HG03521 (cell line): ENCODE measurements at regions not wholly inside any gene's neighbourhood (a gene's known extent, or its start where the extent isn't known, plus 50 kb on each side); places are given as distances from the start of the nearest gene placed in this dataset.
A peak's percentile ranks its signal among the peaks of the same experiment; 100 is the strongest.

Experiments
- ATAC-seq: cut with Tn5 transposase; IDR thresholded peaks from one replicate; pipeline ENCODE4 v1.9.1; 2021; ENCODE audit warnings: mild to moderate bottlenecking, moderate library complexity; ENCODE audit not compliant: unreplicated experiment

DNA sequence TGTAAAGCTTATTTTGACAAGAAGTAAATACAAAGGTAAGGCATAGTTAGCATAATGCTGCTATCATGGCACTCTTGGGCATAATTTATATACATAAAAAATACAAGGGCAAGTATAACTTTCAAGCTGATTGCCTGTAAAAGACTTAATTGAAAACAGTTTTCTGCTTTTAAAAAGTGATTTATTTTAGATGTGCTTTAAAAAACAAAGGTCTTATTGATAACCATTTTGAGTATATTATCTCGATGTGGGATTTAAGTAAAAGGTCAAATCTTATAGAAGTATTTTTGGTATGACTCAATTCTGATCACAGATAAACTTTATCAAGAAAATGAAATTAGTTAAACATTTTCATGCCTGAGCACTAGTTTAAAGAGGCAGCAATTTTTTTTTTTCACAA, 175.8 kb downstream of the KCNRG start:
- ATAC-seq: no peak

DNA sequence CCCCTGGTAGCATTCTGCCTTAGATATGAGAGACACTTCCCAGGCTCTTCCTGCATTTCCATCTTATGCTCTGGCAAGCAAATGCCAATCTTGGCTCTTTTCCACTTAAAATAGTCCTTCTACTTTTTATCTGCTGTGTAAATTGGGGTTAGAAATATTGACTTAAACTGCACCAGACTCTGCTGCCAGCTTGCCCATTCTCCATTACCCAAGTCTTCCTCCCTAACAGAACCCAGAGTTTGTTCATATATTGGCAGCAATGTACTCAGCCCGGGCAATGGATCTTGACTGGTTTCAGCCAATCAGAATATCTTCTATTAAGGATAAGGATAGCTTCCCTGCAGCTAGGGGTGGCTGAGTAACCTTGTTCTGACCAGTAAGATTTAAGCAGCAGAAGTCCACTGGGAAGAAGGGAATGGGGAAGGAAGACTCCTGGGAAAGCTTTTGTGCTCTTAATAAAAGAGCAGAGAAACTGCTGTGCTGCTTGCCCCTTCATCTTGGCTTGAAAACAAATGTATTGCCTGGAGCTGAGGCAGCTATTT, 177.1 kb downstream of the KCNRG start:
- ATAC-seq: no peak

DNA sequence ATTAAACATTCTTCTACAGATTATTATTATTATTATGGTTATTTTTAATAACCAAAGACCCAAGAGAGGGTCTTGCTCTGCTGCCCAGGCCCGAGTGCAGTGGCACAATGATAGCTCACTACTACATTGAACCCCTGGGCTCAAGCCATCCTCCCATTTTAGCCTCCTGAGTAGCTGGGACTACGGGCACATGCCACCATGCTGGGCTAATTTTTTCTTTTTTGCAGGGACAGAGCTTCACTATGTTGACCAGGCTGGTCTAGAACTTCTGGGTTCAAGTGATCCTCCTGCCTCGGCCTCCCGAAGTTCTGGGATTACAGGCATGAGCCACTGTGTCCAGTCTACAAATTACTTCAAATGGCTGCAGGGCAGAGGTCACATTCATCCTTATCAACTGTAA, 179.8 kb downstream of the KCNRG start:
- no peak for ATAC-seq

DNA sequence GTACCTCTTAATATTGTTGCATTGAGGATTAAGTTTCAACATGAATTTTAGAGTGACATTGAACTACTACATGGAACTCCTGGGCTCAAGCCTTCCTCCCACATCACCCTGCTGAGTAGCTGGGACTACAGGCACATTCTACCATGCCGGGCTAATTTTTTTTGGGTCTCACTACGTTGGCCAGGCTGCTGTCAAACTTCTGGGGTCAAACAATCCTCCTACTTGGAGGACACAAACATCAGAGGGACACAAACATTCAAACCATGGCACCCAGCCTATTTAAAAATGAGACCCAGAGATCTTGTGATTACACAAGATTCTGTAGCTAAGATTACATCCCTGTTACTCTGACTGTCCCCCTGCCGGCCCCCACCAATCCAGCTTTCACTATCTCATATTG, 180.9 kb downstream of the KCNRG start:
- ATAC-seq: no peak

DNA sequence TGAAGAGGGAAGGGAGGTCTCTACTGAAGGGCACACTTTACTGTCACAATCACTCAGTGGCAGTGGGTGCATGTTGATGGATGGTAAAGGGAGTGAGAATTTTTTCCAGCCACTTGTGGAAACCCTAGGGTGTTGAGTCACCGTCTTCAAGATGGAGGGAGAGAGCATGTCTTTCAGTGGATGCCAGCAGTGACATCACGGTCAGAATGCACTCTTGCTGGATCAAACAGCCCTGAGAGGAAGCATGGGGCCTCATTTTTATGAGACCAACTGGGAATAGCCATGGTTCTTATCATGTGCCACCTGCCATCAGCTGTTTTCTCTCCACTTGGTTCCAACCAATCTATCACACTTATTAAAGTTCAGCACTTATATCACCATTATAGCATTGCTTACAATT, 182.5 kb downstream of the KCNRG start:
- no peak for ATAC-seq

DNA sequence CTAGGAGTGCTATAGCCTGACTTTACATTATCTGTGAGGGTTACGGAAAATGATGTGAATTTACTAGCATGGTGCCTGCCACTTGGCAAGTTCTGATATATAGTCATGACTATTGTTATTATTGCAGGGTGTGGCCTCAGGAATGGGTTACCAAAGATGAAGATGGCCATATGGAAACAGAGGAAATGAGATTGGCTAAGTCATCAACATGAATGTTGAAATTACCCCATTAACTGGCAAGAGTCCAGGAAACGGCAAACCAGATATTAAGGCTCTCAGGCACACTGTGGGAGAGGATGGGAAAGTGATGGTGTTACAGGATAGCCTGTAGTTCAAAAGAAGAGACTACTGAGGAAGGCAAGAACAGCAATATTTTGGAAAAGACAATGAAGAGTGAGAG, 183.3 kb downstream of the KCNRG start:
- no peak for ATAC-seq

DNA sequence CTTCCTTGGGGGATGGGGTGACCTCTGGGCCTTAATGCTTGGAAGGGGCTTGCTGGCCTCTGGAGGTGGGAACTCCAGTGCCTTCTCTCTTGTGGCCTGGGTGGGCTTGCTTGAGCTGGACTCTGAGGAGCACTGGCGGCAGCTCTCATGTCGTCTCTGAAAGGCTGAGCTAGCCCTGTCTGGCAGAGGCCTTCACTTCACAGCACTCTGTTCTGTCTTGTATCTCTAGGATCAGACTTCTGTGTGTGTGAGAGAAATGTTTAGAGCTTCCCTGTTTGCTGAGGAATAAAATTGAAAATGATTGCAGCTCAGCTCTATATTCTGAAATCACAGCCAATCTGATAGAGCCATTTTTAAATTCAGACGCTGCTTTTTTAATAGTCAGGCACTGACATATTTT, 185.3 kb downstream of the KCNRG start:
- no peak for ATAC-seq

DNA sequence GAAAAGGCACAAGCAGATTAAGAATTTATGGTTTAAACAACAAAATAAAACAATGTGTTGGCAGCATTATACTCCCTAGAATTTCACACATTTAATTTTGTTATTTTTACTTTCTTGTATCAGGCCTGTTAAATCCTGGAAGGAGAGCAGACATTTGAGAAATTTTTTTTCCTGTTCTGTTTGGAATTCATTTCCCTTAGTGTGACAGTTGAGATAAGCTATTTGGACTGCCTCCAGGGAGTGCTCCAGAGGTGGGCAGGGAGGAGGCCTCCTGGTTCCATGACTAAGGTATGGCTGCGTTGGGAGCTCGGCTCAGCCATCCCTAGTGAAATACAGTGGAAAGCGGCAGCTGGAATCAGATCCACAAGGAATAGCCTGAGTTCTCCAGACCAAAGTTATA, 185.7 kb downstream of the KCNRG start:
- no peak for ATAC-seq

DNA sequence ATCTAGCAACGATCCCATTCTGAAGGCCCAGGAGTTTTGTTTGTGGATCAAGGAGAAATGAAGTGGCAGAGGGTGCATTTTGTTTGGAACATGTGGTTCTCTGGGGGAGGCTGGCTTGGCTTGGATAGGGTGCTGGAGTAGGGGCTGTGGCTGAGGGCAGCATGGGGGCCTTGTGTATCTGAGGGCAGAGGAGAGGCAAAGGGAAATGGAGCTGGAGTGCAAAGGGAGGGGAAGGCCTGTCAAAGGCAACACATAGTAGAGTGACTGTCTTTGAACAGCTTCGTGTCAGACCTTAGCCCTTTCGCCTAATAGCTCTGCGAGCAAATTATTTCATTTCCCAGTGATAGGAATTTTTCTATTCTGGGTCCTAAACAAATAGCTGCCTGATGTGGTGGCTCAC, 187.2 kb downstream of the KCNRG start:
- ATAC-seq: no peak

DNA sequence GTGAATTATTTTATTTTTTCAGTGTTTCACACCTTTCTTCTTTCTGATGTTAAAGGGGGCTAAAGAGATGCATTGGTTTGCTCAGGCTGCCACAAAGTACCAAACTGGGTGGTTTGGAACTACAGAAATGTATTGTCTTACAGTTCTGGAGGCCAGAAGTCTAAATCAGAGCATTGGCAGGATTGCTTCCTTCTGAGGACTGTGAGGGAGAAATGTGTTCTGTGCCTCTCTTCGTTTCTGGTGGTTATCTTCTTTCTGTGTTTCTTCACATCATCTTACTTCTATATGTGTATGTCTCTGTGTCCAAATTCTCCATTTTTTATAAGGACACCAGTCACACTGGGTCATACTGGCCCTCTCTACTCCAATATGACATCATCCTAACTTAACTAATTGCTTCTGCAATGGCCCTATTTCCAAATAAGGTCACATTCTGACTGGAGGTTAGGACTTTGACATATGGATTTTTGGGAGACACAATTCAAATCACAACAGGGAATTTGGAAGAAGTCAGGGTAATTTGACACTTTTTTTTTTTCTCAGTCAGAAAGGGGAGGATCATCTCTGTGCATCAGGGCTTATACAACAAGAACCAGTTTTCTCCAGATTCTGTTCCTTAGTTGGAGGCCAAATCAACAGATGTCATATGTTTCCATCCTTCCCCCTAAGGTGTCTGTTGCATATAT, 188.2 kb downstream of the KCNRG start:
- ATAC-seq: no peak

DNA sequence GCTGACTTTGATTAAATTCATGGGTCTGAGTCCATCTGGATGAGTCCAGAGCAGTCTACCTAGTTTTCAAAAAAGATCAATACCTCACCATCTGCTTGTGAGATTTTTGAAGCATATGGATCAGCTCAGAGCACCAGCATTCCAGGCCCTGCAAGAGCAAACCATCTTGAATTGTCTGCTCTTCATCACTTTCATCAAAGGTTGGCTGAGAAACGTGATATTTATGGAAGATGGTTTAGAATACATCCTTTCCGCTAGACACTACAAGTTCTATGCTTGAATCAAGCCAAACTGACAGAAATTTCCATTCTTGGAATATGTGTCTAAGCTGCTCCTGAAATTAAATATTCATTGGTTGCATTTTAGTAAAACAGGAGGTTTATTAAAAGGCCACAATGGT, 190.3 kb downstream of the KCNRG start:
- no peak for ATAC-seq

DNA sequence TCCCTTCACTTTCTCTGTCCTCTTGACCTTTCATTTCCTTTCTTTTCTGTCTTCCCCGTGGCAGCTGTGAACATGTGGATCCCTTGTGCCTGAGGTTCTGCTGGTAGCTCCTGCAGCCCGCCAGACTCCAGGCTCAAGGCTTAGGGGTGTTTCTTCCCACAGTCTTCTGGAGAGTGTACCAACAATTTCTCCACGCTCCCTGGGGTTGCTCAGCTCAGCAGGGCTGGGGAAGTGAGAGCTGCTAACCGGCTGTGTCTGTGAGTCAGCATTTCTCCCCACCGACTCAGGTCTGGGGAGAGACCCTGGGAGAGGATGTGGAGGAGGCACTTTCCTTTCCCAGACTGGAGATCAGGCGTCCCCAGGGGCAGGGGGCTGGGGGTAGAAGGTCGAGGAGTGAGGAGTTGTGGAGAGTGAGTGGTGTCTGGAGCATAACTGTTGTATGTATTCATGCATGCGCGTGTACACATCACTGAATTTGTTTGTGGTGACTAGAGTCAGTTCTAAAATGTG, 193.6 kb downstream of the KCNRG start:
- no peak for ATAC-seq

DNA sequence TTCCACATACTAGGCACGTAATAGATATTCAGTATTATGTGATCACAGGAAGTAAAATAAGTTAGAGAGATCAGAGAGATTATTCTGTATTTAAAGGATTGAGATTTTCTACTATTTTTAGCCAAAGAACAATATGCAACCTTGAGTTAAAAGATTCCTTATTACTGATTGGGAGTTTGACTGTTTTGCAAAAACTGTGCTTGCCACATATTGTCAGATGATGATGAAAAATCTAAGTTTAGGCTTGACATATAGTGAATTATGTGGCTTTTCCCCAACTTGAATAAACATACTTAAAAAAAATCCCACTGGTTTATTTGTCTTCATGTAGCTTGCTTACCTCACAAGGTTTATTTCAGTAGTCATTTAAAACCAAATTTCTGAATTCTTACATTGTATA, 194.4 kb downstream of the KCNRG start:
- no peak for ATAC-seq

DNA sequence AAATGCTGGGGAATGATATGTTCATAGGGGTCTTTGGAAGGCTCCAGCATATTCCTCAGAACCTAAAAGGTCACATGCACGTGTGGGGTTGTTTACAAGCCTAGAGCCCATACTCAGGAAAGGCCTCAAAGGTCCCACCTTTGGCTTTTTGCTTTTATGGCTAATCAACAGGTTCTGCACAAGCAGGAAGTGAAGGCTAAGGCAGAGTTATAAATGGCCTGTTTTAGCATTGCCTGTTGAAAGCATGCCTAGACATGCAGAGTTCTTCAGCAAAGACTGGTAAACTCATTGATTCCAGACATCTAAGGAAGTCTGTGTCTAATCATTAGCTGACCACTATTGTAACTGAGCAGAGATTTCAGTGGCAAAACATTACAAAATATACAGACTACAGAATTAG, 198.3 kb downstream of the KCNRG start:
- ATAC-seq: no peak

DNA sequence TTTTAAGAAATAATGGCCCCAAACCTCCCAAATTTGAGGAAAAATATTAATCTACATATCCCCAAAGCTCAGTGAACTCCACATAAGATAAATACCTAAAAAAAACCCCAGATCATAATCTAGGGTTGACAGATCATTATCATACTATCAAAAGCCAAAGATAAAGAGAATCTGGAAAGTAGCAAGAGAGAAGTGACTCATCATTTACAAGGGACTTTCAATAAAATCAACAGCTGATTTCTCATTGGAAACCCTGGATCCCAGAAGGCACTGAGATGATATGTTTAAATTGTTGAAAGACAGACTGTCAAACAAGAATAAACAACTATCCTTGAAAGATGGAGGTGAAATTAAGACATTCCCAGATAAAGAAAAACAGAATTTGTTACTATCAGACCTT, 199.3 kb downstream of the KCNRG start:
- ATAC-seq: no peak

DNA sequence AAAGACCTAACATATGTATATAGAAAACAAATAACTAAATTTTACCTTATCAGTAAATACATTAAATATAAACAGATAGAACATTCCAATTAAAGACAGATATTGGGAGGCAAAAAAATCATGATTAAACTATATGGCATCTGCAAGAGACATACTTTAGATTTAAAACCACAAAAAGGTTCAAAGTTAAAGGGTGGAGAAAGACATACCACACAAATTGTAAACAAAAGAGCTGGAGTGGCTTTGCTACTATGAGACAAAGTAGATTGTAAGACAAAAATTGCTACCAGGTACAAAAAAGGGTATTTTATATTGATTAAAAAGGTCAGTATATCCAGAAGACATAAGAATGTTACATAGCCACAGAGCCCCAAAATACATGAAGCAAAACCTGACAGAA, 200.2 kb downstream of the KCNRG start:
- no peak for ATAC-seq

DNA sequence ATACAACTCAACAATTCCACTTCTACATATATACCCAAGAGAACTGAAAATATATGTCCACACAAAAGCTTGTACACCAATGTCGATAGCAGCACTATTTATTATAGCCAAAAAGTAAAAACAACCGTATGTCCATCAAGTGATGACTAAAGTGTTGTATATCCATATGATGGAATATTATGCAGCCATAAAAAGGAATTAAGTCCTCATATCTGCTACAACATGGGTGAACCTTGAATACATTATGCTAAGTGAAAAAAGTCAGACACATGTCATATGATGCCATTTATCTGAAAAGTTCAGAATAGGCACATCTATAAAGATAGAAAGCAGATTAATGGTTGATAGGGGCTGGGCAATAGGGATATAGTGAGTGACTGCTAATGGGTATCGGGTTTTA, 204.5 kb downstream of the KCNRG start:
- no peak for ATAC-seq

DNA sequence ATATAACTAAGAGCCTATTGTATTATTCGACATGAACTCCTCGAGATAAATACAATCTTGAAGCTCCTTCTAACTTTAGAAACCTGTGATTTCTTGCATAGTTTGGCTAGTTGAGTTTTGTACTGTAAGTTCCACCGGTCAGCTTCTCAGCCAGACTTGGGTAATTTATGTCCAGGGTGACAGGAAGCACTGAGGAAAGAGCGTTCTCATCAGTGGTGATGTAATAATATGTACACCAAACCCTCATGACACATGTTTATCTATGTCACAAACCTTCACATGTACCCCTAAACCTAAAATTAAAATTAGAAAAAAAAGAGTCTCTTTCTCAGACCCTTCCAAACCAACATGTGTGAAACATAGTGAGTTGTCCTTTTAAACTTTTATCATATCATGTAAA, 205.7 kb downstream of the KCNRG start:
- ATAC-seq: no peak

DNA sequence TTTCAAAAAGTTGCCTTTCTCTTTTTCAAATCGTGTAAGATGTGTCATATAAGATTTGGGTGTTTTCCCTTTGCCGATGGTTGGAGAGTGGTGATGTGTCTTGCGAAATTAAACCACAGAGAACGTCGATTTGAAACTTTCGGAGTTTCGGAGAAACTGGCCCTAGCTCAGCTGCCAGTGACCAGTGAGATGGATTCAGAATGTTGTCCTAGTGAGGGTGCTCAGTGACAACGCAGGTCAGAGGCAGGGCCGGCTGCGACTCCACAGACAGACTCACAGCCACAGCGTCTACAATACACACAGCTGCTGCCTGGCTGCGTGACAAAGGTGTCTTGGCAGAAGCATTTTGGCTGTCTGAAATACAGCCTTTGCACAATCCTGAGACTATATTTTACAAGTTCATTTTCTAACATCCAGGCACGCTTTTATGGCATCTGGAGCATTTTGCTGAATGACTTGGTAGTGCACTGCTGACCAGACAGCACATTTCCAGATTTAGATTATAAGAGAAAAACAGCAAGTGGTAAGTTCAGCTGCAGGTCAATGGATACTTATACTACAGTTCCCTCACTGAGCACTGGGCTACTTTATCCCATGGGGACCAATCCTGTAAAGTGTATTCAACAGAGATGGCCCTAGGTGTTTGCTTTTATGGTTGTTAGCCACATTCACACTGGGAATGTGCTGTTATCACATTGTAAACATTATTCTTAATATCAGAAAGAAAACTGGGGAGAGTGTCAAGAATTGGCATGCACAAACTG, 207.5 kb downstream of the KCNRG start:
- ATAC-seq: no peak

DNA sequence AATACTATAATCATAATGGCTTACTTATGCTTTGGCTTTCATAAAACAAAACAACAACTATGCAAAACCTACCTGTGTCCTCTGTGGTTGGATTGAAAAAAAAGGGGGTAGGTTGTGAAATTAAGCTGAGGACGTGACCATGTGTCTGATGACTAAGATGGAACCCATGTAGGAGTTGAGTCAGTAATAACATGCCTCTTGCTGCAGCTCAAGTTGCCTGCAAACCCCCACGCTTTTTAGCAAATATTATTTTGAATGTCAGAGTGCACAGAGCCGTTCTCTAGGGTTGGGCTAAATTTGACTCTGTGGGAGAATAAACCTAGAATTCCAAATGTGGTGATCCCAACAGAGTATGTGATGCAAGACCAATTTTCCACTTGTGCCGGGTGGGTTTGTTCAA, 209.3 kb downstream of the KCNRG start:
- ATAC-seq: peak; percentile 51

DNA sequence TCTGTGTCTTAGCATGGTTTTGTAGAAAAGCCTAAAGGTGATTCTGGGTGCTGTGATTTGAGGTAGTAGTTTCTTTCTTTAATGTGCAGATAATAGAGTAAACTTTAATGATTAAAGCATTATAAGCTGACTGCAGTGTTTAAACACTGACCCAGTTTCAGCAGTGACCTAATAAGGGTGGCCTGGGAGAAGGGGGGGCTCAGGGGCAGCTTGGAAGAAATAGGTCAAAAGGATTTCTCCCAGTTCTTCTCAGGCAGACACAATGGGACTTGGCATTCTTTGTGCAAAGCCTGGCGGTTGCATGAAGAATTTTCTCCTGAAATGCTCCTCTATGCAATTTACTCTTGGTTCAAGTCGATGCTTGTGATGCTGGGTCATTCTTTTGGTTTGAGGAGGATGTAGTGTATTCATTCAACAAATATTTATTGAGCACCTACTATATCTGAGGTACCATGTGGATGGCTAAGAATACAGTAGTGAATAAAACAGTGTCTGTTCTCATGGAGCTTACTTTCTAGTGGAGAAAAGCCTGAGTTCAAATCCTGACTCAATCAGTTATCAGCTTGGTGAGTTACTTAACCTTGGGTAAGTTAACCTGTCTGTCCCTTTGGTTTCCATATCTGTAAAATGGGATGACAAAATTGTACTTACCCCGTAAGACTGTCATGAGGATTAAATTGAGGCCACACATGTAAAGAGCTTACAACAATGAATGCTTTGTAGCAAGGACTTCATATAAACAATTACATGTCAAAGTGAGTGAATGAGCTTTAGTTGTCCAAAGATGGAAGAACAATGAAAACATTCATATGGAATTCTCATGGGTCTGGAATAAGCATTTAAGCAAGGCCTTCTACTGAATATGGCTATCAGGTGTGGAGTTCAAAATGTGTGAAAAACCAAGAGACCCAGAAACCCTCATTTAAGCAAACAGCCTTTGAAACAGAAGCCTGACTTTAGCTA, 210.2 kb downstream of the KCNRG start:
- ATAC-seq: no peak
